ENCODE measurements at regions not wholly inside any gene's neighbourhood (a gene's known extent, or its start where the extent isn't known, plus 50 kb on each side); places are given as distances from the start of the nearest gene placed in this dataset.

DNA sequence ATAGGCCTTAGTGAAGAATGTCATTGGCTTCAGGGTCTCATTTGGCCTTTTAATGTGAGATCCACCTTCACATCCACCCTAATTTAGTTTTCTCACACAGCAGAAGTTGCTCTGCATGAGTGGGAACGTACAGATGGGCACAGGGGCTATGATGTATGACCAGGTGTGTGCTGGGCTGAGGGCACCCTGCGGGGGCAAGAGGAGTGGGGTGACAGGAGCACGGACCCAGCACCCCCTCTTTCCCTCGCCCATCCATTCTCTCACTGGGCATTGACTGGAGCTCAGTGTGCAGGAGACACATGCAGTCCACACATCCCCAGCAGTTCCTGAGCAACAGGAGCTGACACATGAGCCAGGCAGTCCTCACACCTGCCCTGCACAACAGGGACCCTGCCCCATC, 95.1 kb upstream of the PPP2R2D start:
- no peak for TF ChIP-seq CTCF (IDR thresholded peaks at IDR 0.05; ENCODE audit: low read depth, low read length)
- no peak for DNase-seq (ENCODE audit: extremely low read depth, low read depth)

DNA sequence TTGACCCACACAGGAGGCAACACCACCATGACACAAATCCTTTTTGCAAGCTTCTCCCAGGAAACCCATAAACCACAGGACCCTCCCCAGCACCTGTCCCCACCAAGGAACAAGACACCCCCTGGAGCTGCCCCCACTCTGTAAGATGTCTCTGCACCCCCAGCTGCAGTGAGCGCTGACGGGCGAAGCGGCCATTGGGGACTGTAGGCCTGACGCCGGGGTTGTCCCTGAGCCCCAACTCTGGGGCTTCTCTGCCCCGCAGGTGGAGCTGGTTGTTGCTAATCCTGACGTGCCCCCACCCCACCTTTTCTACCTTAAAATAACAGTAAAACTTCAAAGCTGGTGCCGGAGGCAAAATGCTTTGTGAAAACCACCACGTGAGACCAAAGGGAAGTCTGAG, 94.7 kb upstream of the PPP2R2D start:
- TF ChIP-seq CTCF (IDR thresholded peaks at IDR 0.05; ENCODE audit: low read depth, low read length) = no peak
- no peak for DNase-seq (ENCODE audit: extremely low read depth, low read depth)

DNA sequence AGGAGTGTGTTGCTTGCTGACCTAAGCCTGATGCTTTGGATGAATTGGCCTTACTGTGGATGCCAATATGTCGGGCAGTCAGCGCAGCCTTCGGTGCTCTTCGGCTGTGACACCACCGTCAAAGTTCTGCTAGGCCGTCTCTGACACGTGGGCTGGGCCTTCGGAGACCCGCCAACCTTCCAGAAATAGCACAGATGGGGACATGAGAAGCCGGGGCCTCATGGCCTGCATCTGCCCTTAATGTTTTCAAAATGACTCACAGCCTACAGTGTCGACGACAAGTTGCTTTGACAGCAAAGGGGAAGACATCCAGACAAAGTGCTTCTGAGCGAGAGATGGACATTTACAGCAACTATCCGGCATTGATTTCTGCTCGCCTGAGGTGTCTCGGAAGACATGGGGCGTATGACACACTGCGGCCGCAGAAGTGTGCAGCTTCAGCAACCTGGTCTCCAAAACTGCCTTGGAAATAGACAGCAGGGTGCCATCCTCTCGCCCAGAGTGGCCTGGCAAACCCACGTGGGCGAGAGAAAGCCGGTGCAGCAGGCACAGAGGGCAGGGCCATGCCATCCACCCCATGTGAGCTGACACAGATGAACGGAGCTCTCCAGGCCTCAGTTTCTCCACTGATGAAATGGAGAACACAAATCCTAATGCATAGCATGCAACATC, 94.0 kb upstream of the PPP2R2D start:
- no peak for TF ChIP-seq CTCF (IDR thresholded peaks at IDR 0.05; ENCODE audit: low read depth, low read length)

GRCh38 chr10:131808370-131808930, 92.4 kb upstream of the PPP2R2D start:
- DNase-seq (ENCODE audit: extremely low read depth, low read depth) = no peak
- no peak for TF ChIP-seq CTCF (IDR thresholded peaks at IDR 0.05; ENCODE audit: low read depth, low read length)

More for the DNA sequence above, 94.0 kb upstream of the PPP2R2D start:
- DNase-seq (ENCODE audit: extremely low read depth, low read depth) = no peak

GRCh38 chr10:131810036-131810804, 90.6 kb upstream of the PPP2R2D start:
- TF ChIP-seq CTCF (IDR thresholded peaks at IDR 0.05; ENCODE audit: low read depth, low read length) = no peak

GRCh38 chr10:131810805-131811629, 89.8 kb upstream of the PPP2R2D start:
- no peak for DNase-seq (ENCODE audit: extremely low read depth, low read depth)
- TF ChIP-seq CTCF (IDR thresholded peaks at IDR 0.05; ENCODE audit: low read depth, low read length) = no peak

More at GRCh38 chr10:131810036-131810804, 90.6 kb upstream of the PPP2R2D start:
- no peak for DNase-seq (ENCODE audit: extremely low read depth, low read depth)
